GM18861 (cell line): ENCODE measurements at regions not wholly inside any gene's neighbourhood (a gene's known extent, or its start where the extent isn't known, plus 50 kb on each side); places are given as distances from the start of the nearest gene placed in this dataset.
"Not testable (repeated sequence)": the region's sequence is repeated elsewhere in the genome, so short reads cannot be mapped to it uniquely, and the experiment has no call there.

Source experiments
- ATAC-seq: cut with Tn5 transposase; IDR thresholded peaks from one replicate; pipeline ENCODE4 v1.9.1; 2021; ENCODE audit not compliant: unreplicated experiment

DNA sequence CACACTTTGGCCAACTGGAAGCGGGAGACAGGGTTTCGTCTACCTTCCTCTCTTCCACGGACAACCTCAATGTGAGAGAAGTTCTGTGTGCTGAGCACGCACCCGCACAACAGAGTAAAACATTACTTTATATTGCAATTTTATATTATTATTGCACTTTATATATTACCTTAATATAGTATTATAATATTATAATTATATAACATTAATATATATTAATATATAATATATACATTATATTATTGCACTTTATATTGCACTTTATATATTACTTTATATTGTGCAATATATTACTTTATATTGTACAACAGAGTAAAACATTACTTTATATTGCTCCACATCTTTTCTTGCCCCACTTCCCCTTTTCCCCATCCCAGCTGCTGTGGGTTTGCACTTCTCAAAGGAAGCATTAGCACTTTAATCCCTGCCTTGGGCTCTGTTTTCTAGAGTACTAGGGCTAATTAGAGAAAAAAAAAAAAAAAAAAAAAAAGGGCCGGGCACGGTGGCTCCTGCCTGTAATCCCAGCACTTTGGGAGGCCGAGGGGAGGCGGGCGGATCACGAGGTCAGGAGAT lies 76.4 kb upstream of the SLC4A7 start:
- ATAC-seq, result no peak

DNA sequence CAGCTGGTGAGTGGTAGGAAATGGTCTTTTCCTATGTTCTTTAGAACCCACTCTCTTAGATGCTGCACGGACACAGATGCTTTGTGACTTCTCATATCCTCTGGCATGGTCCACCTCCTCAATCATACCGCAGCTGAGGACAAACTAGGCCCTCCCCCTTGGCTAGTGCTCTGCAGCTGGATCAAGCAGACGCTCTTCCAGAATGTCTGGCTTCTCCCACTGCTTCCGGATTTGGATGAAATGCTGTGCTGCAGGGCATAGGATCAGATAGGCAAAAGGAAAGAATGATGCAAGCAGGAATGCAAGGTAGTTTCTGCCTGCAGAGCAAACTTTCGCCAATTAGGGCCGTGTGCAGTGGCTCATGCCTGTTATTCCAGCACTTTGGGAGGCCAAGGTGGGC lies 75.7 kb upstream of the SLC4A7 start:
- no peak for ATAC-seq

DNA sequence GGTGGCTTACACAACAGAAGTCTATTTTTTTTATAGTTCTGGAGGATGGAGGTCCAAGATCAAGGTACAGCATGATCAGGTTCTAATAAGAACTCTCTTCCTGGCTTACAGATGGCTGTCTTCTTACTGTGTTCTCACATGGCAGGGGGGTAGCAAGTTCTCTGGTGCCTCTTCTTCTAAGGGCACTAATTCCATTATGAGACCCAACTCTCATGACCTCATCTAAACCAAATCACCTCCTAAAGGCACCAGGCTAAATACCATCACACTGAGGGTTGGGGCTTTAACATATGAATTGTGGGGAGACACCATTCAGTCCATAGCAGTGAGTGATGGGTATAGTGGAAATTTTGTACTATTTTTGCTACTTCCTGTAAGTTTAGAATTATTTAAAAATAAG lies 75.2 kb upstream of the SLC4A7 start:
- ATAC-seq, result no peak

DNA sequence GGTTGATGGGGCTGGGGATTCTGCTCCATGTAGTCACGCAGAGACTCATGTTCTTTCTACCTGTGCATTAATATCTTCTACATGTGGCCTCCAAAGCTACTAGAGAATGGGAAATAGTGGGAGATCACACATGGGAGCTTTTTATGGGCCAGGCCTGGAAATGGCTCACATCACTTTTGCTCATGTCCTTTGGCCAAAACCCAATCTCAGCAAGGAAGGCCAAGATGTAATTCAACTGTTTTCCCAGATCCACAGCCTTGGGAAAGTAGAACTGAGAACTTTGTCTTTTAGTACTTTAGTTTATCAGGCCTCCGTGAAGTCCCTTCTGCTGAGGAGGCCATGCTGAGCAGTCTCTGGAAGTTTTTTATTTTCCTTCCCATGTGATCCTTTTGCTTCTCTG lies 73.2 kb upstream of the SLC4A7 start:
- no peak for ATAC-seq

DNA sequence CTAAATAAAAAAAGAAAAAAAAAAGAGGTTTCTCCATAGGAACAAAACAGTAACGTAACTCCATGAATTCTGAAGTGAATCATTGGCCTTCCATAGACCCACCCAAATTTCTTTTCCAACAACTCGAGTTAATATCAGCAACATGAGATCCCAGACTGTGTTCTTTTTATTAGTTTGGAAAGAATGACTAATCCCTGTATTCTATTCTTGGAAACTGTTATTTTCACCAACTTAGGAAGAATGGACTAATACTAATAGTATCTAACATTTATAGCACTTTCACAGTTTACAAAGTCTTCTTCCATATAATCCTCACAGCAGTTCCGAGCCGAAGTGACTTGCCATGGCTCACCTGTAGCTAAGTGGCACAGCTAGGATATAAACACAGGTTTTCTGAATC lies 72.7 kb upstream of the SLC4A7 start:
- no peak for ATAC-seq

DNA sequence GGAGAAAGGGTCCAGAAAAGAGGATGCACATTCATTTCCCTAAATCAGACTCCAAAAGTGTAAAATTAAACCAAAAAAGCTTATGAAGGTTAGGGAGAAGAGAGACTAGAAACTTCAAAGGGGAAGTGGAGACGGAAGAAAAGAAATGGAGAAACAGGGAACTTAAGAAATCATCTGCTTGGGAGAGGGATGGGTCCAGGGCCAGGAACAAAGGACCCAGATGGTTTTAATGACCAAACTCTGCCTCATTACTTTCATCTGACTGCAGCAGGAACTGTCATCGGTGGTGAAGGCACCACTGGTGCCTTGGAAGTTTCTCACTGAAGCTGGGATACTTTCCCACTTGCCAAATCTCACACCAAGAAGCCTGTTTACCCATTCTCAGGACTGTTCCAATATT lies 70.5 kb upstream of the SLC4A7 start:
- ATAC-seq, result no peak

DNA sequence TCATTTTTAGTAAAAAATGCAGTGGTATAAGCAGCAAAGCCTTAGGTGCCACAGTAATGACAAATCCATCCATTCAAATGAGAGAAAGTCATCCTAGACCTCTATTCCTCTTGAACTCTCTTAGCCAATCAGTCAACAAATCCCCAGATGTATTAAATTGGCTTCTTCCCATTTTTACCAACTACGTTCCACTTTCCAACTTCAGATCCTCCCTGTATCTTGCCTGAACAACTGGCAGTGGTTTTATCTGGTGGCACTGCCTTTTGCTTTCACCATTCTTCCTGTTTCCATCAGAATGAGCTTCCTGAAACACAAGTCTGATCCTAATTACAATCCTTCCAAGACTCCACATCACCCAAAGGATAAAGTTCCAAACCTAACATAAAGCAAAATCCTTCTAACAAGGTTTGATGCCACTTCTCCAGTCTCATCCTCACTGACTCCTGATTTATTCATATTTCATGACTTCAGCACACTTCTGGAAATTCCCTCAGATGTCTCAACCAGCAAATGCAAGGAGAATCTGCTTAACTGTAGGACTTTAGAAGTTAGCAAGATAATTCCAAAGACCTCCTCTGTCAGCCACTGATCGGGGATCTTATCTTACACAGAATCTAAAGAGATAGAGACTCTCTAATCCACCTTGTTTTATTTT lies 69.8 kb upstream of the SLC4A7 start:
- no peak for ATAC-seq

DNA sequence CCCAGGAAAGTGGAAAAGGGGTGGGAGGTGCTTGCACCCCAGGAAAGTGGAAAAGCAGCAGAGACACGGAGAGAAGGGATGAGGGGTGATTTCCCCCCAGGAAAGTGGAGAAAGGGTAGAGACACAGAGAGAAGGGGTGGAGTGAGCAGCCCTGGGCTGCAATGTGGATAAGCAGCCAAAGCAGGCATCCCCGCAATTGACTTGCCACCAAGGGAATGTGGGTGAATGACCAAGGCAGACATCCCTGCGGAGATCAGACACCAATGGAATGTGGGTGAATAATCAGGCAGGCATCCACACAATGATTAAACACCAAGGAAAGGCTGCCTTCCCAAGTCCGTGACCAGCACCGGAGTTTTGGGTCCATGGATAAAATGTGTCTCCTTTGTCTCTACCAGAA lies 68.5 kb upstream of the SLC4A7 start:
- not testable (repeated sequence) for ATAC-seq

DNA sequence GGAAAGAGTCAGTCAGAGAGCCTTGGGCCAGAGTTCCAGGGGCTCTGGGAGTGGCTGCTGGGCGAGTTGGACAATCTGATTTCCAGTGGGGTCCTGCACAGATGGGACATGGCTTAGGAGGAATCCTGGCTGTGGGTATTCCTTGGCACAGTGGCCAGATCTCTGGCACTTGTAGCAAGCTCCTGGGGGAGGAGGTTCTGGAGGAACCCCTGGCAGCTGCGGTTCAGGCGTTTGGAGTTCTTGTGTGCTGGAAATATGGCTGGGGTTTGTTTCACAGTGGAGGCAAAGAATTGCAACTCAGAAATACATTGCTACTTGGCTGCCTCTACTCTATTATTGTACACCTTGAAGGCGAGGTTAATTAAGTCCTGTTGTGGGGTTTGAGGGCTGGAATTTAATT lies 67.2 kb upstream of the SLC4A7 start:
- not testable (repeated sequence) for ATAC-seq

DNA sequence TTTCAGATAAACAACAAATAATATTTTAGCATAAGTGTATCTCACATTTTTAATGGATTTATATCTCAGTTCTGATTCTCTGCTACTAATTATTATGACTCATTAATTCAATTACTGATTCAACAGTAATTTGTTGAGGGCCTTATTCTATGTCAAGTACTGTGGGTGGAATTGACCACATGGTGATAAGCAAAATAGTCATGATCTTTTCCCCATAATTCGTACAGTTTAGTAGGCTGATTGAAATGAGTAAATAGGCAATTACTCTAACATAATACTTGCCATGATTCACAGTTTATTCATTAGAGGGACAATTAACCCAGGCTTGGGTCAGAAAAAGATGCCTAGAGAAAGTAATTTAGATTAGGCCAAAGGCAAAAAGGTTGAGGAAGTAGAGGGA lies 60.9 kb upstream of the SLC4A7 start:
- no peak for ATAC-seq

DNA sequence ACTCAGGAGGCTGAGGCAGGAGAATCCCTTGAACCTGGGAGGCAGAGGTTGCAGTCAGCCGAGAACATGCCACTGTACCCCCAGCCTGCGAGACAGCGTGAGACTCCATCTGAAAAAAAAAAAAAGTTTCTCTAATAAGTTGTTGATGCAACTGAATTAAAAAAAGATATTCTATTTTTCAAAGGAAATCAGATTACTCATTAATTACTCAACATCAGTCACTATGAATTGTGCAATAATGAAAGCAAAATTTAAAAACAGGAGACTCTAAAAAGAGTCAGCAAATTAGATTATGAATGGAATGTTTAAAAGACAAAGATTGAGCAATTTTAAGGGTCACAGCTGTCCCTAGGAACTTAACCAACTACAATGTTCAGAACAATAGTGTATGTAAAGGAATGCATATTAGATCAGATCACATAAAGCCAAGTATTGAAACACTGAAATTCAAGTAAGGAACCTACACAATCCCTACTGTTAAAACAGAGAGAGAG lies 60.2 kb upstream of the SLC4A7 start:
- no peak for ATAC-seq

DNA sequence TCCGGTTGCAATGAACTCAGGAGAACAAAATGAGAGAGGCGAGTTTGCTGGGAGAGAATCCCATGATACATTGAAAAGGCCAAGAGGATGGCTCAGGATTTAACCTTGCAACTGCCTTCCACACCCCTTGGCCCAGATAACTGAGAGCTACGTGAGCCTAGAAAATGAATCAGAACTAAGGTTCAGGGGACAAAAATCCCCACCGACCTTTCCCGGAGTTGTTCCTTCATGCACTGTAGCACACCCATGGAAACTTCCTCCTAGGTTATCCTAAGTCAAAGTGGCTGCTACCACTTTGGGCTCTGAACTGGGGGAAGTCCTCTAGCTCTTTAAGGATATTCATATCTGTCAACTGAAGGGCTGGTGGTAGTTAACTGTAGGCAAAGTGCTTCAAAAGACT lies 58.3 kb upstream of the SLC4A7 start:
- ATAC-seq, result no peak

DNA sequence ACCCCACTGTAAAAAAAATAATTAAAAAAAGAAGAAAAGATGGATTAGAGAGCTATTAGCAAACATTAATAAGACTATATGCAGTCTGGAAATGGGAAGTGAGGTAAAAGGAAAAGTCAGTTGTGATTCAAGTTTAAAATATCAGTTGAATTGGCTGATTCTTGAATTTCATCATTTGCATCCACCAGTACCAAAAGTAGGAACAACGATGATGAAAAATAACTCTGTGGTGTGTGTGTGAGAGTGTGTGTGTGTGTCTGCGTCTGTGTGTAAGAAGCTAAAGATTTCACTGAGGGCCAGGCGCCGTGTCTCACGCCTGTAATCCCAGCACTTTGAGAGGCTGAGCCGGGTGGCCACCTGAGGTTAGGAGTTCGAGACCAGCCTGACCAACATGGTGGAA lies 56.0 kb upstream of the SLC4A7 start:
- no peak for ATAC-seq

DNA sequence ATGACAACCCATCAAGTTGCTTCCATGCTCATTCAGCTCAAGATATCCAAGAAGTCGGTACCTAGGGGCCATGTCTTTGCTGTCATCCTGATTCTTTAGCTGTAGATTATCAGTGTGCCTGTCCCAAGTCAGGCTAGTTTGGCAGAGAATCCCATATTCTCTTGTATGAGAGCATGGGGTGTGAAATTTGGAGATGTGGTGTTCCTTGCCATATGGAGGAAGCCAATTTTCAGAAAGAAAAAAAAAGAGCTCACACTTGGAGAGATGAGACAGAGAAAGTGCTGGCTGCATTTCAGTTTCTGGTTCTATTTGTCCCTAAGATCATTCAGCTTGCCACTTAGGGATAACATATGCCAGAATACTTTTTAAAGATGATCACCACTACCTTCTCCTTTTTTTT lies 52.3 kb upstream of the SLC4A7 start:
- no peak for ATAC-seq

DNA sequence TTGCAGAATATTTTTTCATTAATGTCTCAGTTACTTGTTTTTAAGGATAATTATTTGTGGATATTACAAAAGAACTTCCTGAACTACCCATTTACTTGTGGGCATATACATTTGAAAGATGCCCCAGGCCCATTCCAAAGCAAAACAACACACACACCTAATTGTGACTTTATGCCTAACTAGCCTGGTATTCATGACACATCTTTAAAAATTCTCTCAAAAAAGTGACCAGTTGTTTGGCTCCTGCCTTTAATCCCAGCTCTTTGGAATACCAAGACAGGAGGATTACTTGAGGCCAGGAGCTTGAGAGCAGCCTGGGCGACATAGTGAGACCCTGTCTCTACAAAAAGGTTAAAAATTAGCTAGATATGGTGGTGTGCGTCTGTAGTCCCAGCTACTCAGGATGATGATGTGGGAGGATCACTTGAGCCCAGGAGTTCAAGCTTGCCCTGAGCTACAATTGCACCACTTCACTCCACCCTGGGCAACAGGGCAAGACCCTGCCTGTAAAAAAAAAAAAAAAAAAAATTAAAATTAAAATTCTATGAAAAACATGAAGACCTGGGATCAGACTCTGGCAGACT lies 51.7 kb upstream of the SLC4A7 start:
- ATAC-seq, result no peak

DNA sequence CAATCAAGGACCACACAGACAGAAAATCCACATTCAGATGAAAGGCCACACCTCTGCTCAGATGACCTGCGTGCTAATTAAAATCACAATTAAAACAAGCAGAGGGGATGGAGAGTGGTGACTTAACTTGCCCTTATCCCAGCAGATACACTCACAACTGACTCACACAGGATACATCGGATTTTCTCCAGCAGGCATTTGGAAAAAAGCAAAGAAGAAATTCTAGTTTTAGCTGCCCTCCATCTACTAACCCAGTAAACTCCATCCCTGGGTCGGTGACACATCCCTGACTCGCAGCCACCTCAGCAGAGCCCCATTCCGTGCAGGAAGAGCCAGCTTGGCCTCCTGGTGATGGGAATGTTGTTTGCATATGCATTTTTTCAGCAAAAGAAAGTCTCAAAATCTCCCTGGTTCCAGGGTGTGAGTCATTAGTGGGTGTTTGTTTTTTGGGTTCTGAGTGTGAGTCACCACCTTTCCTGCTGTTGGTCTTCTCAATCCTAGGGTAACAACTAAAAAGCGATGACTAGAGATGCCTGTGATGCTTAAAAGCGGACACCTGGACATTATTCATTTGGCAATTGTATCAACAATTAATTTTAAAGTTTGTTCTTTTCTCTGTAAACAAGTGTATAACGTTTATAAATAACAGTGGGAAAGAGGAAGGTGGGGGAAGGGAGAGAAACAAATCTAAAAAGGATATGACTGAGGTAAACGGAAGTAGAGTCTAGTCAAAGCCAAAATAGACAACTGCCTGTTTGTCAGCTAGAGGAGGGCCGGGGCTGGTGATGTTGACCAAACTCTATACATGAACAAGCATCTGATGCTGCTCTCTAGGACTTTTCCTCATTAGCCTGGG lies 49.8 kb upstream of the SLC4A7 start:
- ATAC-seq, result peak; percentile 67
